DOHH2 (cell line): ENCODE measurements at regions not wholly inside any gene's neighbourhood (a gene's known extent, or its start where the extent isn't known, plus 50 kb on each side); places are given as distances from the start of the nearest gene placed in this dataset.

Source experiments
- EZH2phosphoT487 ChIP-seq: fragments of 200-600 bp; sonication (generic); IDR thresholded peaks from 2 replicates; pipeline ENCODE4 v1.6.1; 2017; ENCODE audit warnings: borderline replicate concordance, mild to moderate bottlenecking, antibody characterized with exemption, low read length, moderate library complexity, mixed read lengths
- TF ChIP-seq, protein P1 (sequence below): fragments of 200-600 bp; sonication (generic); IDR thresholded peaks from one replicate; pipeline ENCODE4 v1.5.1; 2014; ENCODE audit warnings: antibody characterized with exemption, mild to moderate bottlenecking, low read depth, low read length; ENCODE audit not compliant: poor library complexity, severe bottlenecking

DNA sequence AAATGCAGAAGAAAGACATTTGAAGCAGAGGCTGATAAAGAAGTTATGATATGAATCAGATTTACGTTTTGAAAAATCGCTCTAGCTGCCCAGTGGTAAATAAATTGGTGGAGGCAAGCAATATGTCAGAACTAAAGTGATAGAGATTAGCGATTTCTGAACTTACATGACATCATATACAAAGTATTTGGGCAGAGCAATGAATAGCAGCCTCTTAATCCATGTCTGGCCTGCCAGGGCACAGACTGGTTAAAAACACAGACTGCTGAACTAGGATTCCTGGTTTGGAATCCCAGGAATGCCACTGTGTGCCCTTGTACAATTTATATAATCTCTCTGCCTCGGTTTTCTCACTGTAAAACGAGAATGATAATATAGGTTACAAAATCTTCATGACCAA, 243.1 kb upstream of the SETMAR start:
- TF ChIP-seq, protein P1, sequence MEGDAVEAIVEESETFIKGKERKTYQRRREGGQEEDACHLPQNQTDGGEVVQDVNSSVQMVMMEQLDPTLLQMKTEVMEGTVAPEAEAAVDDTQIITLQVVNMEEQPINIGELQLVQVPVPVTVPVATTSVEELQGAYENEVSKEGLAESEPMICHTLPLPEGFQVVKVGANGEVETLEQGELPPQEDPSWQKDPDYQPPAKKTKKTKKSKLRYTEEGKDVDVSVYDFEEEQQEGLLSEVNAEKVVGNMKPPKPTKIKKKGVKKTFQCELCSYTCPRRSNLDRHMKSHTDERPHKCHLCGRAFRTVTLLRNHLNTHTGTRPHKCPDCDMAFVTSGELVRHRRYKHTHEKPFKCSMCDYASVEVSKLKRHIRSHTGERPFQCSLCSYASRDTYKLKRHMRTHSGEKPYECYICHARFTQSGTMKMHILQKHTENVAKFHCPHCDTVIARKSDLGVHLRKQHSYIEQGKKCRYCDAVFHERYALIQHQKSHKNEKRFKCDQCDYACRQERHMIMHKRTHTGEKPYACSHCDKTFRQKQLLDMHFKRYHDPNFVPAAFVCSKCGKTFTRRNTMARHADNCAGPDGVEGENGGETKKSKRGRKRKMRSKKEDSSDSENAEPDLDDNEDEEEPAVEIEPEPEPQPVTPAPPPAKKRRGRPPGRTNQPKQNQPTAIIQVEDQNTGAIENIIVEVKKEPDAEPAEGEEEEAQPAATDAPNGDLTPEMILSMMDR, result no peak
- no peak for TF ChIP-seq EZH2phosphoT487
